Renal cortex interstitium (tissue), 11 donors: ENCODE measurements at regions not wholly inside any gene's neighbourhood (a gene's known extent, or its start where the extent isn't known, plus 50 kb on each side); places are given as distances from the start of the nearest gene placed in this dataset.

Experiments used
- DNase-seq, 11 donors: peaks; one replicate each; pipeline ENCODE4 v3.0.0-alpha.2; 2013; ENCODE audit warnings: low read depth in 9 of 11, low spot score in 4 of 11; ENCODE audit errors: extremely low read depth in 1 of 11

DNA sequence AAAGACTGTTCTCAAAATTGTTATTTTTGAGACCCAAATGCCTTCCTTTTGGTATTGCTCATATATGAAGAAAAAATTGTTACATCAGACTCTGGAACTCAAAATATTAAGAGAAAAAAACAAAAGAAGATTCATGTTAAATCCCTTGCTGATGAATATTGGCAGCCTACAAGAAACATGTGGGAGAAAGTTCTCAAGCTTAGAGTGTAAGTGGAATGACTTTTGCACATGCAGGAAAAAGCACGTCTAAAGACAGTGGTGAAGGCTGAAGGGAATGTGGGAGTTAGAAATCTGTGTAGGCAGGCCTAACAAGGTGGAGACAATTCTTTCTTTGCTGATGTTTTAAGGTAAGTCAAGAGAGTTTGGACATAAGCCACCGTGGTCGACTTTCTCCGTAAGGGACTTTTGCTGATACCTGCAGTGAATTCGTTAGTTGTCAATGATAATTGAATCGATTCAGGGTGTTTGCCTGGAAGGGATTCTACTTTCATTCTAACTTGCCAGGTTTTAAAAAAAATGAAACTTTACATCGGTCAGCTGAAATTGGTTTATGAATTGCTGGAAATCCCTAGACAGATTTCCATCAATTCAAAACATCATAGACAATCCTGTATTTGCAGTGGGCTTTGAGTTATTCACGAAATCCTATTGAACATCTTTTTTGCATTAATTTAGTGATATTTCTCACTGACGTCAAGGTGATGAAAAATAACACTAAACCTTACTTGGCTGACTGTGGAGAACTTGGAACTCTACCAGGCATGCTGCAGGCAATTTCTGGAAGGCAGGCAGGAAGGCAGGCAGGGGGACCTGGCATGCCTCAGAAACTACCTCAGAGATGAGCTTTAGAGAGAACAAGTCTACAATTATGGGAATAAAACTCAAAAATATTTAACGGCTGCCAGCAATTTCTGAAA lies 359.1 kb upstream of the ADAMTSL1 start:
- DNase-seq, result no peak

DNA sequence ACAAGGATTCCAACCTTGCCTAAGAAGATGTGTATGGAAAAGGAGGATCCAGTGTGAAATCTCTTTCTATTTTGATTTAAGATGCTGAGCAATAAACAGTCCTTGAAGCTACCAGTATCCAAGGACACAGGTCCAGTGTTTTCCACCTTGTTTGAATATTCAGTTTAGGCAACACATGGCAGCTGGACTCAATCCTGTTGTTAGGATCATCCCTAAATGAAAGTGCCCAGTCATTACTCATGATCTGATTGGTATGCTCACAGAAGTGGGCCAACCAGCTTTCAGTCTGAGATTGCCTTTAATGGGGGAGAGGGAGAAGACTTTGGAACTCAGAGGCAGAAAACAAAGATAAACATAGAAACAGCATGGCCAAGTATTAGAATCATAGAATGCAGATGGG lies 355.7 kb upstream of the ADAMTSL1 start:
- DNase-seq, result no peak

DNA sequence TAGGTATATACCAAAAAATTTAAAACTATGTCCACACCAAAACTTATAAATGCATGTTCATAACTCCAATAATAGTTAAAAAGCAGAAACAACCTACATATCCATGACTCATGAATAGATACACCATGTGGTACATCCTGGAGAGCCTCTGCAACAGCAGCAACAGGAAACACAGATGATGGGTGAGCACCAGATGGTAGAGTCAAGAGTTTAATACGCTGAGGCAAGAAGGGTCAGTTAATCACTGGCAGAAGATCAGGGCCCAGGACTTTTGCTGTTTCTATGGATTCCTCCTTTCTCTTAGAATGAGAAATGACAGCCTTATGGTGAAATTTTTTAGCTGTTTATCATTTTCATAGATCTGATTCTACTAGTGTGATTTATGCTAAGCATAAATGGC lies 351.8 kb upstream of the ADAMTSL1 start:
- no peak for DNase-seq

DNA sequence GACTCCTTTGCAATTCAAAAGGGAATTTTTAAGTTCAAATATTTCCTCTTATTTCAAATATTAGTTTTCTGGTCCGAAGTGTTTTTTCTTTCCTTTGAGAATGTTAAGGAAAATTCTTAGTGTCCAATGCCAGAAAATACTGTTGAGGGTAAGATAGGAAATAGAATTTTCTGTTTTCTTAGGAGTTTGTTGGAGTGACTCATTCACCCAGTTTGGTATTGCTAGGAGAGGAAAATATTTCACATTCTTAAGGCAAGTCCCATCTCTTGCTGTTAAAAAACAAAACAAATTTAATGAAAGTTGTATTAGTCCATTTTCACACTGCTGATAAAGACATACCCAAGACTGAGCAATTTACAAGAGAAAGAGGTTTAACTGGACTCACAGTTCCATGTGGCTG lies 349.2 kb upstream of the ADAMTSL1 start:
- no peak for DNase-seq

DNA sequence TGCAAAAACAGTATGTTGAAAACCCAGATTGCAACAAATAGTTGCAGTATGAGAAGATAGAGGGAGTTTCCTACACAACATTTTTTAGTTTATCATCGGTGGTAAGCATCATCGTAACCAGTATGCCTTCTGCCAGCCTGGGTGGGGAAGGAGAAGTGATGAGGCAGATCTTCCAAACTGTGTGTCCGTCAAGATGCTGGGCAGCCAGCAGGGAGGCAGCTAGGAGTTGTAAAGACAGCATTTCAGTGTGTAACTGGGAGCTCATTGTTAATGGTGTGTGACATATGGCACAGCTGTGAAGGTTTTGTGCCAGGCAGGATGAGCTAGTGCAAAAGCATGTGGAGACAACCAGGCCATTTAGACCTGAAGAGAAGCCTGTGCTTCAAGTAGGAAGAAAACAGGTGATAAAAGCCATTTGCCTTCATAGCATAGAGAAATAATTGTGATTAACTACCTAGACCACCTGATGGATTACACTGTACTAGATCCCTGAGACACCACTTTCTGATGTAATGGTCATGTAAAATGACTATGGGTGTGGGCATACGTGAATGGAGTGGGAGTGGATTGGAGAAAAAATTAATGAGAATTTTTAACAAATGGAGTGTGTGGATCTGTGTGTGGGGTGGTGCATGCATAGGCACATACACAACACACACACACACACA lies 347.0 kb upstream of the ADAMTSL1 start:
- DNase-seq, result no peak

DNA sequence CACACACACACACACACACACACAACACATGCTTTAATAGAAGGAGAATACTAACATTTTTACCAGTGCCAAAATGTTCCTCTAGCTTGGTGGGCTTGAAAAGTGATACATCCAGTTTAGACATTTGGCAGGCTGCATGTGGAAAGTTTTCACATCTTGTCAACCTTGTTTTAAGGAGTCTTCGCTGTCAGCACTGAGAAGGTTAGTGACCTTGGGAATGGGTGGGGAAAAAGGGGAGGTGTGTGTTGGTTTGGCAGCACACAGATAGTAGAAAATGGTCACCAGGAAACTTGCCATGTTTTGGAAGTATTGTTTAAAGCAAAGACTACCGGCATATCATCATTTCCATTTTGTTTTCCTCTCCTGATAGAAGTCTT lies 346.5 kb upstream of the ADAMTSL1 start:
- no peak for DNase-seq

DNA sequence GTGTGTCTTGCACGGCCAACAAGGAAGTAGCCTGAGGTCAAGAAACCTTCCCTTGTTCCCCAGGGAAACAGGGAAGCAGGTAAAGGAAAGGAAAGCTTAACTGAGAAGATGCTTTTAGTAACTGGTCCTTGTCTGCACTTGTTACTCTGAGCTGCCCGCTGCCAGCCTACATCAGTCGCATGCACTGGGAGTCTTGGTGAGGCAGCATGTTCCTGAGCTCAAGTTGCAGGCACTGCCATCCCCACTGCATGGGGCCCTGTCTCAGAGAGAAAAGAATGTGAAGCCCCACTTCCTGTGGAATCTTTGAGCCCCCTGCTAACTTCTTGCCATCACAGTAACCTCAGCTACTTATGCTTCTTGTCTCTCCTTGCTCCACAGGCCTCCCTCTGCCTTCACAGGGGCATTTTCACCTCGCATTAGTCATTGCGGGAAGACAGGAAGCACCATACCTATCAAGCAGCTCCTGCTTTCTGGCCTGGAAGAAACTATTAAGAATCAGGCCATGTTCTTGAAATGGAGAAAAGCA lies 344.1 kb upstream of the ADAMTSL1 start:
- no peak for DNase-seq

DNA sequence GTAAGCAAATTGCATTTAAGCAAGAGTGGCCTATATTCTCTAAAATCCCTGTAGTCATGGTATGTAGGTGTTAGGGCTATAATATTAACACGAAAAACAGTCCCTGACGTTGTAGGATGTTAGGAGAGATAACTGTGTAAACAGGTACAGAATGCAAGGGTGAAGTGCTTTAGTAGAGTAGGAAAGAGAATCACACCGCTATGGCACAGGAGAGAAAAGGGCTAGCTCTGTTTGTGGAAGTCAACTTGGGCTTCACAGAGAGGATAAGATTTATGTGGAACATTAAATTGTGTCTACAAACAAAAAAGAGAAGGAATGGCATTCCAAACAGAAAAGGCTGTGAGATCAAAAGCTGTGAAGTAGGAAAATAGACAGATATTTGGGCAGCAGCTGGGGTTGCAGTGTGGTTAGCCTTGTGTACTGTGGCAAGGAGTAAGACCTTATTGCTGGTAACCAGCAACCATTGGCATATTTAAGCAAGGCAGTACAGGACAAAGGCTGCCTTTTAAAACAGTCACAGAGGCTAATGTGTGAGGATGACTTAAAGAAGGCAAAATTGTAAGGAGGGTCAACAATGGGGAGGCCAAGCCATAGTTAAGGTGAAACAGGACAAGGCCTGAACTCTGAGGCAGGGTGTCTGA lies 337.5 kb upstream of the ADAMTSL1 start:
- no peak for DNase-seq

DNA sequence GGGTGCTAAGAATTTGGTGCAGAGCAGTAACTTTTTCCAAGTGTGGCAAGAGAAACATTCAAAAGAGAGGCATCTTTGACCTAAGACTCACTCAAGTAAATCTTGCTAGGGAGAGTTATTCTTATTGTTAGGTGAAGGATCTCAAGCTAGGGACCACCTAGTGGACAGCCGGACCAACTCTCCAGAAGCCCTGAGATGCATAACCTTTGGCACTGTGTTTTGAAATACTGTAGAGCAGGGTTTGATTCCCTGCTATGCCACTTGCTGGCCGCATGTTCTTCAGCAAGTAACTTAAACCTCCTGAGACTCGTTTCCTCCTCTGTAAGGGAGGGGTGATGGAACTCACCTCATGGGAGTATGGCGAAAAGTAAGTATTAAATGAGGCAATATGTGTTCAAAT lies 336.1 kb upstream of the ADAMTSL1 start:
- no peak for DNase-seq

DNA sequence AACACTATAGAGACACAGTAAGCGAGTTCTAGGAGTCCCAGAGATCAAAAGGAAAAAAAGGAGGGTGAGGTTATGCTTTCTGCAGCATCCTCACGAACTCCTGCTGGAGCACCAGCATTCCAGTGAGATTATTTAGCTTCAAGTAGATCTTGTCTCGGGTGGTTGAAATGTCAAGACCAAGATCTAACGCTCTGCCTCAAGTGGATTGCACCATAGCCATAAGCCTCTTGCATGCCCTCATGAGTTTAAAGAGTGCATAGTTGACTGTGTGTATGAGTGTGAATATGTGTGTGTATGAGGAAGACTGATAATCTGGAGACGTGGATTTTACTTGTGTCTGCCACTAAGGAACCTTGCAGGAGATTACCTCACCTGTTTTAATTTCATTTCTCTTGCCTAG lies 335.3 kb upstream of the ADAMTSL1 start:
- DNase-seq, result no peak

DNA sequence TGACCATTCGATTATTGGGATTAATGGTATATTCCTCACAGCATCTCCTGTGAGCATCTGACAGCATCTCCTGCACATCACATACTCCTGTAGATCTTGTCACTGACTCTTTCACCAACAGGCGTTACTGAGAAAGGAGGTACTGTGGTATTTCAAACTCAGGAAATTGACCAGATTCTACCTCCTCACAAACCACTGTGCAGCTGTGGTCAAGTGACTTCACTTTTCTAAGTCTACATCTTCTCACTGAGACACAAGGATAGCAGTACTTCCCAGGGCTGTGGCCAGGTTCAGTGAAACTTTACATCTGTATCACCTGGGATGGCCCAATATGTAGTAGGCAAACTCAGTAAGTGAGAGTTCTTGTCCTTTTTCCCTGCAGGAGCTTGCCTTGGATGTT lies 332.3 kb upstream of the ADAMTSL1 start:
- no peak for DNase-seq

DNA sequence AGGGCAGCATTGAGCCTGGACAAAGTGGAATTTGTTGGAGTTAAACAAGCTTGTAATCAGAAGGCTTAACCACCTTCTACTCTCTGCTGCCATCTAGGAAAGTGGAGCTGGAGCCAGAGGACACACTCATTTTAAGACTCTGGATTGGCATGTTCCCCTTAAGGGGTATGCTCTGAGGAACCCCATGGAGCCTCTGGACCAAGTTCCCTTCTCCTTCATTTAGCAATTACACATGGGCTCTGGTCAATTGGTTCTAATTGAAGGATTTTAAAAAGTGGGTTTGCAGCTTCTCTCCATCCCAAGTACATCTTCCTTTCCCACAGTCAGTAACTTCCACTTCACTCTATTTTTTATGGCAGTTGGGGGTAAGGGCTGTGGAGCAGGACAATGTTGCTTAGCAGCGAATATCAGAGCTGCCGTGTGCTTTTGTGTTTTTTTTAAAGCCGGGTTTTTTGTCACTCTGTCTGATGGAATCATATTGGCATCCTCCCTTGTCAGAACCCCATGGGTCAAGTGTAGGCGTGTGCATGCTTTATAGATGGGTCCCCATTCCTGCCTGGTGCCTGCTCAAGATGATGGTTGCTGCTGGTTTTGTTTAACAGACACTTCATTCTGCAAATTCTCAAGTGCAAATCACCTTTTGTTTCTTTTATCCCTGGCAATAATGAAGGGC lies 330.7 kb upstream of the ADAMTSL1 start:
- DNase-seq, result no peak

DNA sequence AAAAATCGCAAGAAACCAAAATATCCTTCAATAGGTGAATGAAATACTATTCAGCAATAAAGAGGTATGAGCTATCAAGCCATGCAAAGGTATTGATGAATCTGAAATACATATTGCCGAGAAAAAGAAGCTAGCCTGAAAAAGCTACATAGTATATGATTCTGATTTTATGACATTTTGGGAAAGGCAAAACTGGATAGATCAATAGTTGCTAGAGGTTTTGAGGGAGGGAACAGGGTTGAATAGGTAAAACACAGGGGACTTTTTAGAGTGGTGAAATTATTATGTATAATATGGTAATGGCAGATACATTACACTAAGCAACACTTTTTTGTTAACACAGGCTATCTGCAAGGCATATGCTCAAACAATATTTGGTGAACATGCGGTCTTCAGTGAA lies 327.6 kb upstream of the ADAMTSL1 start:
- no peak for DNase-seq

DNA sequence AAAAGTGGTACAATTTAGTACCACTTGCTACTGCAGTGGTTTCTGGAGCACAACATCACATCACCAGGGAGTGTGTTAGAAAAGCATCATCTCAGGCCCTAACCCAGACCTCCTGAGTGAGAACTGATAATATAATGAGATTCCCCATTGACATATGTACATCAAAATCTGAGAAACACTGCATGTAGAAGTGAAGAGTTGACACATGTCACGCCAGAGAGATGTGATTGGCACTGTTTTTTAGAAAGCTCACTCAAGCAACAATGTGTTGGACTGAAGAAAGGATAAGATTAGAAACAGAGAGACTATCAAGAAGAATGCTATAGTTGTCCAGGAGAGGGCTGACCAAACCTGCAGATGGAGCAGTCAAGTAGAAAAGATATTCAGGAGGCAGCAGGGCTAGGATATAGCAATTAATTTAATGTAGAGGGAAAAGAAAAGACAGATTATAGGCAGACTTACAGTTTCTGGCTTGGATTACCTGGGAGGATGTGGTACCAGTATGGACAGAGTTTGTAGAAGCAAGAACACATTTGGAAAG lies 324.4 kb upstream of the ADAMTSL1 start:
- DNase-seq, result no peak

DNA sequence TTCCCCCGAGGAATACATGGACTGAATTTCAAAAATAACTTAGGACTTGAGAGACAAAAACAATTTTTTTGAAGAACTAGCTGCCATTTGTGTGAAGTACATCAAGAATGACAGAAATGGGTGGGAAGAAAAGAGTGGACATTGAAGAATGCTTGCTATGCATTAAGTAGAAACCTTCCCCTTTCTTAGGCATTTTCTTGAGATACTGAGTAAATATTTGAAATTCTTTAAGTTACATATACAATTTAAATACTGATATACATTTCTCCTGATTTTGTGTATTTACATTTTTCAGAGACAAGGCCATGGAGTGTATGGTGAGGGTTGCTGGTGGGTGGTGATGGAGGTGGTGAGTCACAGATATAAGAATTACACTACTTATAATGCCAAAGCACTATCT lies 319.3 kb upstream of the ADAMTSL1 start:
- no peak for DNase-seq

DNA sequence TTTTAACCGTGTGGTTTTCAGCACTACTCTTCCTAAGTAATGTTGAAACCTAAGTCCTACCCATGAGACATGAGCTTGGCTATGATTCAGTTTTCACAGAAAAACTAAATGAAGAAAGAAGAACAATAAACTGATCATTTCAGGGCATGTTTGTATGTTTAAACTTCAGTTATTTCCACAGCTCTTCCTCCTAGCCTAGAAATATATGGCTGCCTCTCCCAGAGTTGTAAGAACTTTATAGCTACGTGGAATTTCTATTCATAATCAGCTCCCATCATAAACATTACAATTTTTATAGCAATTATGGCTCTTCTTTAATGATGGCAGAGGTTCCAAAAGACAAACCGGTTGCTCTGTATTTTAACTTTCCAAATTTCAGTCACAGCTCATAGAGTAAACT lies 314.7 kb upstream of the ADAMTSL1 start:
- DNase-seq, result no peak

DNA sequence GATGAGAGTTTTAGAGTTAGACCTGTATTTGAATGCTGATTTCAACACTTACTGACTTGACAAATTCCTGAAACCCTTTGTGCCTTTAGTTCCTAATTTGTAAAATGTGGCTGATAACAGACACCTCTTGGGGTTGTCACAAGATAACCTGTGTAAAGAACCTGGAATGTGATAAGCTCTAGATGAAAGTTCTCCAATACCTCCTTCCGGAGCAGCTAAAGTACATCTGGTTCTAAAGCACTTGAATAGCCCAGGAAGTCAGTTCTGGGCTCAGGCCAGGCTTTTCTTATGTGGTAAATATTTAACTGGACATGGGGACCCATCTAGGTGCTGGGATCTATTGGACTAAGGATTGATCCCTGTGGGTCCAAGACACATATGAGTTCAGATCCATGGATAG lies 310.8 kb upstream of the ADAMTSL1 start:
- no peak for DNase-seq

DNA sequence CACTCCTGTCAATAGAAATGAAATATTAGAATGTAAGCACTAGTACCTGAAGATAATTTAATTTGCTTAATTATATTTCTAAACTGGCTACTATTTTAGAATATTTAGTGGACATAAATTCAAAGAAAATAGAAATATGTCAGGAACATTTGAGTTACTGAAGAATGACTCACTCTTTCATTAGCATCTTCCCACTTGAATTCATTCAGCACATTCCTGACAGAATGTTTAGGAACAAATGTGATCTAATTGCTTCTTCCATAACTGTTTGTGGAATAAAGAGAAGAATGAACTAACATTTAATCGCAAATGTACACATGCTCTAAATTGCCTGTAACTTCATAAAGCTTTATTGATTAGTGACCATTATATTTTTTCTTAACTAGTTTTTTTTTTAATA lies 306.2 kb upstream of the ADAMTSL1 start:
- no peak for DNase-seq

DNA sequence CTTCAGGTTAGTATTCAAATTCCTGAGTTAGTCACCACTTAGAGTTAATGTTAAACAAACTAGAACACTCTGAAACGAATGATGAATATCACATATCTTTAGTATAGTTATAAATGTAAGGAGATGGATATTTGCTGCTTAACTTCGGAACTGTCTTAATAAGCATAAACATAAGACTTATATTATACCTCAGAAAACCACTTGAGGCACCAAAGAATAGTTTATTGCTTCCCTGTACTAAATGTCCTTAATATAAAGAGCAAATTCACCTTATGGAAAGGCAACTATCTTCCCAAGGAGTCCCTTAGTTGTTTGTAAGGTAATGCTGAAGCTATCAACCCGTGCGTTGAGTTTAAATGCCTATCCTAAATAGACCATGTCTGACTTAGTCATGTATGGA lies 300.0 kb upstream of the ADAMTSL1 start:
- DNase-seq, result no peak
